SU-DHL-6 (cell line): ENCODE measurements at regions not wholly inside any gene's neighbourhood (a gene's known extent, or its start where the extent isn't known, plus 50 kb on each side); places are given as distances from the start of the nearest gene placed in this dataset.

Experiments
- CTCF ChIP-seq: fragments of 200-600 bp; sonication (generic); IDR thresholded peaks from one replicate; pipeline ENCODE4 v1.5.1; 2017; ENCODE audit warnings: antibody characterized with exemption, mild to moderate bottlenecking, low read length, moderate library complexity; ENCODE audit not compliant: insufficient read depth, poor library complexity, severe bottlenecking
- EZH2phosphoT487 ChIP-seq: fragments of 200-600 bp; sonication (generic), shearing (Covaris generic); conservative IDR thresholded peaks from 2 replicates; pipeline ENCODE4 v1.6.1; 2018; ENCODE audit warnings: mild to moderate bottlenecking, antibody characterized with exemption, low read length, moderate library complexity, mixed read lengths

GRCh38 chr7:41760293-41760692, 57.4 kb upstream of the INHBA start:
- no peak for TF ChIP-seq CTCF
- TF ChIP-seq EZH2phosphoT487 = no peak
